ENCODE measurements at regions not wholly inside any gene's neighbourhood (a gene's known extent, or its start where the extent isn't known, plus 50 kb on each side); places are given as distances from the start of the nearest gene placed in this dataset.

DNA sequence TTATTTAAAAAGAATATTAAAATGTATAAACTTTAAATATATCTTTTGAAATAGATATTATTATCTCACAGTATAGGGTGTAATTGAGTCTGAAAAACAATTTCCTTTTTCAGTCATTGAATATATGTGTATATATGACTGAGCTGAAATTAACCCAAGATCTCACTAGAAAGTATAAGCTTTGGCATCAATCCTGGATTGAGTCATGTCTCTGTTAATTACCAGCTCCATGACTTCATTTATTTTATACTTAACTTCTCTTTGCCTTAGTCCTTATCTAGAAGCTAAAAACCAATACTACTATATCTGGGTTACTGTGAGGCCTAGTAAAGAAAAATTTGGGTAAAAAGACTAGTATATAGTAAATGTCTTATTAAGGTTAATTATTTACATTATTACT lies 1020.3 kb downstream of the LRFN5 start:
- H3K27ac Mint-ChIP-seq (ENCODE audit: unreplicated experiment): no peak overlapping the region
- no peaks in the 10 kb centered on the region for H3K27me3 Mint-ChIP-seq (ENCODE audit: unreplicated experiment)
- H3K36me3 Mint-ChIP-seq (ENCODE audit: unreplicated experiment): no peaks in the 10 kb centered on the region
- DNase-seq: no peak
- TF ChIP-seq CTCF (IDR thresholded peaks at IDR 0.05; ENCODE audit: partially characterized antibody, unreplicated experiment): no peak
- no peak overlapping the region for H3K4me3 Mint-ChIP-seq (ENCODE audit: unreplicated experiment)
- no peaks in the 10 kb centered on the region for H3K4me1 Mint-ChIP-seq (ENCODE audit: low read depth, unreplicated experiment)
- H3K9me3 Mint-ChIP-seq (ENCODE audit: unreplicated experiment): no peaks in the 10 kb centered on the region

GRCh38 chr14:42624980-42625761 lies 1018.5 kb downstream of the LRFN5 start:
- H3K4me3 Mint-ChIP-seq (ENCODE audit: unreplicated experiment): no peak overlapping the region
- H3K4me1 Mint-ChIP-seq (ENCODE audit: low read depth, unreplicated experiment): no peaks in the 10 kb centered on the region
- no peak overlapping the region for H3K27ac Mint-ChIP-seq (ENCODE audit: unreplicated experiment)
- H3K36me3 Mint-ChIP-seq (ENCODE audit: unreplicated experiment): no peaks in the 10 kb centered on the region
- DNase-seq: no peak
- no peaks in the 10 kb centered on the region for H3K27me3 Mint-ChIP-seq (ENCODE audit: unreplicated experiment)
- H3K9me3 Mint-ChIP-seq (ENCODE audit: unreplicated experiment): no peaks in the 10 kb centered on the region
- no peak for TF ChIP-seq CTCF (IDR thresholded peaks at IDR 0.05; ENCODE audit: partially characterized antibody, unreplicated experiment)

- no peak for TF ChIP-seq CTCF (IDR thresholded peaks at IDR 0.05; ENCODE audit: partially characterized antibody, unreplicated experiment)
- Mint-ChIP-seq H3K9me3 (ENCODE audit: unreplicated experiment) (no peaks in the 10 kb centered on the region), H3K4me3 (ENCODE audit: unreplicated experiment) (no peak overlapping the region), H3K4me1 (ENCODE audit: low read depth, unreplicated experiment) (peaks cover 5% of the 10 kb centered on the region), H3K27me3 (ENCODE audit: unreplicated experiment) (peaks cover 1% of the 10 kb centered on the region), H3K36me3 (ENCODE audit: unreplicated experiment) (no peaks in the 10 kb centered on the region), H3K27ac (ENCODE audit: unreplicated experiment) (no peak overlapping the region)
- no peak for DNase-seq
Measured at GRCh38 chr14:42617005-42617404, 1010.3 kb downstream of the LRFN5 start.

GRCh38 chr14:42606839-42607238 lies 1000.2 kb downstream of the LRFN5 start:
- Mint-ChIP-seq H3K4me1 (ENCODE audit: low read depth, unreplicated experiment) (no peaks in the 10 kb centered on the region), H3K9me3 (ENCODE audit: unreplicated experiment) (no peaks in the 10 kb centered on the region)
- DNase-seq: no peak

More at GRCh38 chr14:42606839-42607238, 1000.2 kb downstream of the LRFN5 start:
- Mint-ChIP-seq H3K36me3 (ENCODE audit: unreplicated experiment) (no peaks in the 10 kb centered on the region), H3K27ac (ENCODE audit: unreplicated experiment) (no peak overlapping the region), H3K4me3 (ENCODE audit: unreplicated experiment) (no peak overlapping the region), H3K27me3 (ENCODE audit: unreplicated experiment) (peaks cover 2% of the 10 kb centered on the region)
- TF ChIP-seq CTCF (IDR thresholded peaks at IDR 0.05; ENCODE audit: partially characterized antibody, unreplicated experiment): no peak
